GM20000 (cell line): ENCODE measurements at regions not wholly inside any gene's neighbourhood (a gene's known extent, or its start where the extent isn't known, plus 50 kb on each side); places are given as distances from the start of the nearest gene placed in this dataset.

Experiments
- DNase-seq: peaks from one replicate; pipeline ENCODE4 v3.0.0; 2012; ENCODE audit warnings: low spot score
- TF ChIP-seq, protein P1 (sequence below): IDR thresholded peaks from 2 replicates; pipeline ENCODE4 v1.5.1; 2012; ENCODE audit warnings: mild to moderate bottlenecking, control low read depth; ENCODE audit errors: extremely low read depth, missing control alignments

DNA sequence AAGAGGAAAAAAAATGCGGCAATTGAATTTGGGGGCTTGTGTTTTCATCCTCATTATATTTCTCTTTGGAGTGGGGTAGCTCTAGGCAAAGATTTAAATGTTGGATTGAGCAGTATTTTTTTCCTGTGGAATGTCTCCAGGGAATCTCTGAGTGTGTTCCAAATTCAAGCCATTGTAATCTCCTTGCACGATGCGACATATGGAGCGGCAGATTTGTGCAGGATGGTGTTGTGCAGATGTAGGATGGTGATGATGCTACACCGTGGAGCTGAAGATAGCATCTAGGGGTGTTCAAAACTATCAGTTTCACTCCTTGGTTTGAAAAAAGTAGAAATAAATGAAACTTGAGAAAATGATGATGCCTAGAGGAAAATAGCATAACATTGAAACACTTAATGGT, 777.5 kb upstream of the EPHA7 start:
- TF ChIP-seq, protein P1, sequence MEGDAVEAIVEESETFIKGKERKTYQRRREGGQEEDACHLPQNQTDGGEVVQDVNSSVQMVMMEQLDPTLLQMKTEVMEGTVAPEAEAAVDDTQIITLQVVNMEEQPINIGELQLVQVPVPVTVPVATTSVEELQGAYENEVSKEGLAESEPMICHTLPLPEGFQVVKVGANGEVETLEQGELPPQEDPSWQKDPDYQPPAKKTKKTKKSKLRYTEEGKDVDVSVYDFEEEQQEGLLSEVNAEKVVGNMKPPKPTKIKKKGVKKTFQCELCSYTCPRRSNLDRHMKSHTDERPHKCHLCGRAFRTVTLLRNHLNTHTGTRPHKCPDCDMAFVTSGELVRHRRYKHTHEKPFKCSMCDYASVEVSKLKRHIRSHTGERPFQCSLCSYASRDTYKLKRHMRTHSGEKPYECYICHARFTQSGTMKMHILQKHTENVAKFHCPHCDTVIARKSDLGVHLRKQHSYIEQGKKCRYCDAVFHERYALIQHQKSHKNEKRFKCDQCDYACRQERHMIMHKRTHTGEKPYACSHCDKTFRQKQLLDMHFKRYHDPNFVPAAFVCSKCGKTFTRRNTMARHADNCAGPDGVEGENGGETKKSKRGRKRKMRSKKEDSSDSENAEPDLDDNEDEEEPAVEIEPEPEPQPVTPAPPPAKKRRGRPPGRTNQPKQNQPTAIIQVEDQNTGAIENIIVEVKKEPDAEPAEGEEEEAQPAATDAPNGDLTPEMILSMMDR = no peak
- DNase-seq = no peak

DNA sequence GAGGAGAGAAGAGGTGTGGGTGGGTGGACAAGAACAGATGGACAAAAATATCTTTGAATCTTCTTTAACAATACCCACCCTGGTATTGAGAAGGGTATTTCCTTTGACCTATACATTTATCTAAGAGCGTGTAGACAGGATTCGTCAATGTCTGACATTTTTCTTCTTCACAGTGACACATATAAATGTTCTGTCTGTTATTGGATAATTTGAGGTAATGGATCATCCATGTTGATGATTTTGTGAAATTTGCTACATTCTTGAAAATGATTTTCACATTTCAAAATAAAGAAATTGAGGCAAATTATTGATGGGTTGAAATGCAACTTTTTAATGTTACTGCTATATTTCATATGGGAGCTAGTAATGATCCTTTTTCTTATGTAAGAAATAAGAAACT, 770.7 kb upstream of the EPHA7 start:
- DNase-seq = no peak

DNA sequence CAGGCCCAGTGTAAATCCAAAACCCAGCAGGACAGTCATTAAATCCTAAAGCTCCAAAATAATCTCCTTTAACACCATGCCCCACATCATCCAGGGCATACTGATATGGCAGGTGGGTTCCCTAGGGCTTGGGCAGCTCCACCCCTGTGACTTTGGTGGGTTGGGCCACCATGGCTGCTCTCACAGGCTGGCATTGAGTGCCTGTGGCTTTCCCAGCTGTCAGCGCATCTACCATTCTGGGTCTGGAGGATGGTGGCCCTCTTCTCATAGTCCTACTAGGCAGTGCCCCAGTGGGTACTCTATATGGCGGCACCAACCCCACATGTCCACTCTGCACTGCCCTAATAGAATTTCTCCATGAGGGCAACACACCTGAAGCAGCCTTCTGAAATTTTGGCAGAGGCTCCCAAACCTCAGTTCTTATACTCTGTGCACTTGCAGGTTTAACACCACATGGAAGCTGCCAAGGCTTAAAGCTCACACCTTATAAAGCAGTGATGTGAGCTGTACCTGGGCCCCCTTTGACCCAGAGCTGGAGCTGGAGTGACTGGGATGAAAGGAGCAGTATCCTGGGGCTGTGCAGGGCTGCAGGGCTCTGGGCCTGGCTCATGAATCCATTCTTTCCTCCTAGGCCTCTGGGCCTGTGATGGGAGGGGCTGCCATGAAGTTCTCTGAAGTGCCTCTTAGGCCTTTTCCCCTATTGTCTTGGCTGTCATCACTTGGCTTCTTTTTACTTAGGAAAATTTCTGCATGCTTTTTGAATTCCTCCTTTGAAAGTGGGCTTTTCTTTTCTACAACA, 765.5 kb upstream of the EPHA7 start:
- TF ChIP-seq, protein P1 = no peak
- DNase-seq = no peak

More for the DNA sequence above, 770.7 kb upstream of the EPHA7 start:
- TF ChIP-seq, protein P1 = no peak

DNA sequence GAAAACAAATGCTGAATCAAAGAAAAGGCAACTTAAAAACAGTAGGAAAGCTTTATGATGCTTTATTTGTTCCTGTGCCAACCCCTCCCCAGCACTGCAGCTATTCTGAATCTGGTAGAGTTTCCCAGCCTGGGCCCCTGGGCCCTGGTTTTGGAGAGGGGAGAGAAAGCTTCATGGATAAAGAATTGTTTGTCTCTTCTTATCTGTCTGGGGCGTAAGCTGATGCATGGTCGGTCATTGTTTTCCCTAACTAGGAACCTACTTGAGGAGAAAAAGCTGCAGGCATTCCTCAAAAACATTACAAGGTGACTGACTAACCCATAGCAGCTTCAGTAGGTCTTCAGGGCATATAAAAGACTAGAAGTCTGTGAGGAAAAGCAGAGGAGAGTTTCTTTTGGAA, 758.1 kb upstream of the EPHA7 start:
- no peak for DNase-seq
- TF ChIP-seq, protein P1 = no peak

DNA sequence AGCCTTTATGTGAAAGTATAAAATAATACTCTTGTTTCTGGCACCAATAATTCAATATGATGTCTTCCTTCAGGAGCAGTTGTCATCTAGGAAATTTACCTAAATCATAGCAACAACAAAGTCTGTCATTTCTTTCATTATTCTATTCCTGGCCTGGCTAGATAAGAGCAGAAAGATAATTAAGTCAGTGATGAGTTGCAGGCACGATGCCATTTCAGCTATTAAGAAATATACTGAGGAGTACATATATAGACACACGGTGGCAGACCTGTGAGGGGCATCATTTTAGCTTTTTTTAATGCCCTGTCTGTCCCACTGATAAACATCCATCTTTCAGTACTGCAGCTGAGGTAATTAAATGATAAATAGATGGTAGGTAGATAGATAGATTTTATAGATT, 756.1 kb upstream of the EPHA7 start:
- no peak for DNase-seq
- TF ChIP-seq, protein P1 = no peak

DNA sequence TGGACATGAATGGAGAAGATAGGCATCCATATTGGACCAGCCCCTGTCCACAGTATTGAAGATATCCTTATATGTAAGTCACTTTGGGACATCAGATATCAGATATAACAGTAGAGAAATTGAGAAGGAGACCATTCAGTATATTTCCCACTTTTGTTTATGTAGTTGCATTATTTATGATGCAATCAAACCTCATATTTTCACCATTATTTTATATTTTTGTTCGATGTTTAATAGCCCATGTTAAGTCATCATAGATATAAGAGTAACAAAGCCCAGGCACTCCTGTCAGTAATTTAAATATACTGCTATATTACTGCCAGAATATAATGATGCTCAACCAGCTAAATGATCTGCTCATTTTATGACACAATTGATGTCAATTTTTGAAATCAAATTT, 744.5 kb upstream of the EPHA7 start:
- TF ChIP-seq, protein P1 = no peak
- no peak for DNase-seq

DNA sequence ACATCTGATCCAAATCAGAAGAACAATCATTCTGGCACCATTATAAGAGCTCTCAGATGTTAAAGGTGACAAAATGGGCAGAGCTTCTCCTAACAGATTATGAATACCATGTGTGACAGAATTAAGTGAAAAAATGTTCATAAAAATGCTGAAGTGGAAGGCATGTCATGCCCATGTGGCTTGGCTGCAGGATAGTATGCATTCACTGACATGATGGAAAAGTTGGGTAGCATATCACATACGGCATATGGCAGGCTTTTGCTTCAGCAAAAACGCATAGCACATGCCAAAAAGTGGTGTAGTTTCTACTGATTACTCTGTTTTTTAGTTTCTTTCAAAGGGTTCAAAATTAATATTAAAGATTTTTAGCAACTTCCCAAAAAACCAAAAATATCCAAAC, 731.5 kb upstream of the EPHA7 start:
- DNase-seq = no peak
- TF ChIP-seq, protein P1 = no peak
